ENCODE measurements at regions not wholly inside any gene's neighbourhood (a gene's known extent, or its start where the extent isn't known, plus 50 kb on each side); places are given as distances from the start of the nearest gene placed in this dataset.

GRCh38 chr3:54062546-54062945 lies 59.8 kb upstream of the CACNA2D3 start:
- H3K27ac ChIP-seq = no peak overlapping the region
- no peak for TF ChIP-seq ZFX (IDR thresholded peaks at IDR 0.05; ENCODE audit: borderline replicate concordance)
- no peak for TF ChIP-seq CTCF (IDR thresholded peaks at IDR 0.05)

- TF ChIP-seq ZFX (IDR thresholded peaks at IDR 0.05; ENCODE audit: borderline replicate concordance) (no peak), CTCF (IDR thresholded peaks at IDR 0.05) (no peak)
These were observed 65.8 kb upstream of the CACNA2D3 start for GRCh38 chr3:54056521-54056920.

GRCh38 chr3:54053882-54054281 lies 68.5 kb upstream of the CACNA2D3 start:
- no peak overlapping the region for H3K27ac ChIP-seq
- no peak for TF ChIP-seq CTCF (IDR thresholded peaks at IDR 0.05)
- no peak for TF ChIP-seq ZFX (IDR thresholded peaks at IDR 0.05; ENCODE audit: borderline replicate concordance)

More at GRCh38 chr3:54056521-54056920, 65.8 kb upstream of the CACNA2D3 start:
- no peak overlapping the region for H3K27ac ChIP-seq

- TF ChIP-seq ZFX (IDR thresholded peaks at IDR 0.05; ENCODE audit: borderline replicate concordance) (no peak), CTCF (IDR thresholded peaks at IDR 0.05) (no peak)
These were observed 69.1 kb upstream of the CACNA2D3 start for GRCh38 chr3:54053211-54053610.

DNA sequence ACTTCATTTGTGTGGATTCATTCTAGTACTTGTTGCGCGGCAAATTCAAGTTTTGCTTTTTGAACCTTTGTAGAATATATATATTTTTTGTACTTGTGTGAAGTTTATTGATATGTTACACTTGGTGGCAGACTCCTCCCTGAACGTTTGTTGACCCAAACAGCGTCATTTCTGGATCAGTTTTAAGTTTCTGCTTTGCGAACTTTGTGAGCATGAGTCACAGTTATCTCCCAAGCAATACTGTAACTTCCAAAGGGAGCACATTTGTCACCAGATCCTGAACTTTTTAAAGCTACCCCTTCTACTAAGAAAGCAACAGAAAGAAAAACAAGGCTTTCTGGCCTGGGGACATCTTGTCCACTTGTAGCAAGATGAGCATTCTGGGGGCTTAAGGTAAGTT lies 74.8 kb upstream of the CACNA2D3 start:
- no peak overlapping the region for H3K27ac ChIP-seq
- TF ChIP-seq CTCF (IDR thresholded peaks at IDR 0.05) (no peak), ZFX (IDR thresholded peaks at IDR 0.05; ENCODE audit: borderline replicate concordance) (no peak)

More at GRCh38 chr3:54053211-54053610, 69.1 kb upstream of the CACNA2D3 start:
- H3K27ac ChIP-seq = no peak overlapping the region

- TF ChIP-seq ZFX (IDR thresholded peaks at IDR 0.05; ENCODE audit: borderline replicate concordance) (no peak), CTCF (IDR thresholded peaks at IDR 0.05) (no peak)
- H3K27ac ChIP-seq = no peak overlapping the region
These were observed 75.6 kb upstream of the CACNA2D3 start for GRCh38 chr3:54046641-54047214.

DNA sequence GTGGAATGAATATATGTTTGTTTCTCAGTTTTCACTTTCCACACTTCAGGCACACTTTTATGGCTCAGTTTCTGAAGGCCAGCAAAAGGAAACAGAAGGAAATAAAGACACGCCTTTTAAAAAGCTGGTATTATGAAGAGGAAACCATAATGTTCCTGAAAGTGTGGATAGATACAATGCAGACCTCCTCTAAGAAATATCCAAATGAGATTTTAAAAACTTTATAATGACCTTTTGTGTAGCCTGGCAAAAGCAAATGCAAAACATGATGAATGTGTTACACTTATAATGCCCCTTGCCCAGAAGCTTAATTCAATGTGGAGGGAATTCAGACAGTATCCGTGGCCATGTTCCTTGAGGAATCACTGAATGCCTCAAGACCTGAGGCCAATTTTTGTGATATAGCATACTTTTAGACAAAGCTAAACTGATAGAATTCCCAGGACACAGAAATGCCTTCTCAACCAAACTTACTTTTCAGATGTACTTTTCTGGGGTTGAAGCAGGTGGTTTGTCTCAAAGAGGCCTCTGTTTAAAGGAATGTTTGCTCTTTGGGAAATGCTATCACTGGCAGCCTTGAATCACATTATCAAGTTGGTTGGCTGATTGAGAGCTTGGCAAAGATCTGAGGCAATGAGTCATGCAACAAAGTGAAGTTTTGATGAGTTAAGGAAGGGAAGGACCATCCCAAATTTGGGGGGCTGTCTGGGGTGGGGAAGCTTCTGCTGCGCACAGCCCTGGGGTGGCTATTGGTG lies 77.1 kb upstream of the CACNA2D3 start:
- H3K27ac ChIP-seq = no peak overlapping the region
- TF ChIP-seq ZFX (IDR thresholded peaks at IDR 0.05; ENCODE audit: borderline replicate concordance) (no peak), CTCF (IDR thresholded peaks at IDR 0.05) (no peak)

Measured in 22Rv1 (cell line).